DND-41 (cell line): ENCODE measurements at regions not wholly inside any gene's neighbourhood (a gene's known extent, or its start where the extent isn't known, plus 50 kb on each side); places are given as distances from the start of the nearest gene placed in this dataset.

Experiments
- EZH2 ChIP-seq: IDR thresholded peaks from 3 replicates; pipeline ENCODE4 v1.6.1; 2012; ENCODE audit warnings: borderline replicate concordance, low read depth, mild to moderate bottlenecking, moderate library complexity, low read length, inconsistent platforms; ENCODE audit not compliant: severe bottlenecking
- TF ChIP-seq, protein P1 (sequence below): IDR thresholded peaks from 2 replicates; pipeline ENCODE4 v1.5.1; 2012; ENCODE audit warnings: borderline replicate concordance, low read length, moderate library complexity, mild to moderate bottlenecking; ENCODE audit not compliant: poor library complexity, severe bottlenecking; ENCODE audit errors: extremely low read depth

DNA sequence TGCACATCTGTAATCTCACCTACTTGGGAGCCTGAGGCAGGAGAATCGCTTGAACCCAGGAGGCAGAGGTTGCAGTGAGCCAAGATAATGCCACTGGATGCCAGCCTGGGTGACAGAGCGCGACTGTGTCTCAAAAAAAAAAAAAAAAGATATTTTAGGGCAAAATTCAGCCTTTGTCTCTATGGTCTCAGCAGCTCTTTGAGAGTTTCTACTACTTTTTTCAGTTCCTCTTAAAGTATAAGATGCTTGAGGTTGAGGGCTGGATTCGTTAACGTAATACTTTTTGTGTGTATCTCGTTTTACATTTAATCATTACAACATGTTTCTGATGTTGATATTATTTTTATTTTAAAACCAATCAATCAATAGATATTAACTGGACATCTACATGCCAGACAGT lies 381.2 kb upstream of the TBL1XR1 start:
- TF ChIP-seq, protein P1, sequence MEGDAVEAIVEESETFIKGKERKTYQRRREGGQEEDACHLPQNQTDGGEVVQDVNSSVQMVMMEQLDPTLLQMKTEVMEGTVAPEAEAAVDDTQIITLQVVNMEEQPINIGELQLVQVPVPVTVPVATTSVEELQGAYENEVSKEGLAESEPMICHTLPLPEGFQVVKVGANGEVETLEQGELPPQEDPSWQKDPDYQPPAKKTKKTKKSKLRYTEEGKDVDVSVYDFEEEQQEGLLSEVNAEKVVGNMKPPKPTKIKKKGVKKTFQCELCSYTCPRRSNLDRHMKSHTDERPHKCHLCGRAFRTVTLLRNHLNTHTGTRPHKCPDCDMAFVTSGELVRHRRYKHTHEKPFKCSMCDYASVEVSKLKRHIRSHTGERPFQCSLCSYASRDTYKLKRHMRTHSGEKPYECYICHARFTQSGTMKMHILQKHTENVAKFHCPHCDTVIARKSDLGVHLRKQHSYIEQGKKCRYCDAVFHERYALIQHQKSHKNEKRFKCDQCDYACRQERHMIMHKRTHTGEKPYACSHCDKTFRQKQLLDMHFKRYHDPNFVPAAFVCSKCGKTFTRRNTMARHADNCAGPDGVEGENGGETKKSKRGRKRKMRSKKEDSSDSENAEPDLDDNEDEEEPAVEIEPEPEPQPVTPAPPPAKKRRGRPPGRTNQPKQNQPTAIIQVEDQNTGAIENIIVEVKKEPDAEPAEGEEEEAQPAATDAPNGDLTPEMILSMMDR = no peak
- TF ChIP-seq EZH2 = no peak
